ENCODE measurements at regions not wholly inside any gene's neighbourhood (a gene's known extent, or its start where the extent isn't known, plus 50 kb on each side); places are given as distances from the start of the nearest gene placed in this dataset.

GRCh38 chr5:63205976-63206375, 627.4 kb downstream of the LRRC70 start (continued):
- TF ChIP-seq PBX2 (CRISPR knock-in tag; IDR thresholded peaks at IDR 0.05; ENCODE audit: low read depth), result no peak
- TF ChIP-seq PBX2 (tag; conservative IDR thresholded peaks at IDR 0.05; ENCODE audit: low read depth), result no peak
- TF ChIP-seq ZNF146 (CRISPR knock-in tag; IDR thresholded peaks at IDR 0.05; ENCODE audit: unreplicated experiment), result no peak

GRCh38 chr5:63201738-63202137, 623.1 kb downstream of the LRRC70 start:
- no peaks in the 10 kb centered on the region for H3K9me1 ChIP-seq (ENCODE audit: control insufficient read depth, insufficient read depth, low read length)
- no peak overlapping the region for H3K27ac ChIP-seq (ENCODE audit: extremely low read depth, low read depth, low read length)
- no peak overlapping the region for H2AFZ ChIP-seq (ENCODE audit: low read depth, low read length)
- no peaks in the 10 kb centered on the region for H3K9me3 ChIP-seq (replicated peaks; ENCODE audit: control insufficient read depth, insufficient read depth, low read depth, low read length)
- in situ Hi-C loops (cut with MboI), result no loop called here
- POLR2A ChIA-PET, result interaction anchor here (1.6 kb wide), 1 partner anchor 16 kb away, joined by 4 read pairs; no protein-coding TSS in a partner anchor
- 3% methylated on average over 2 of the region's 2 CpGs for WGBS (ENCODE audit: insufficient coverage, low coverage, missing lambda C conversion rate)
- ATAC-seq (no peak), FAIRE-seq (no peak), DNase-seq (ENCODE audit: extremely low read depth in 1 of 4, low spot score in 3 of 4) (no peak)
- H3K79me2 ChIP-seq (ENCODE audit: control insufficient read depth, insufficient read depth, low read length), result no peaks in the 10 kb centered on the region
- H3K4me1 ChIP-seq (replicated peaks in 1 of 2; ENCODE audit: control insufficient read depth in 2 of 2, insufficient read depth in 2 of 2, low read length in 2 of 2), result no peaks in the 10 kb centered on the region
- BruUV-seq (replicated peaks), result no TSS peak
- intact Hi-C loops (cut with micrococcal nuclease), result no loop called here
- H3K4me2 ChIP-seq (ENCODE audit: insufficient read depth, low read length), result no peak overlapping the region
- H3K4me3 ChIP-seq, result no peak overlapping the region
- CTCF ChIA-PET (ENCODE audit: low intra/inter-chr PET ratio), result no interaction called here
- no peaks in the 10 kb centered on the region for H3K27me3 ChIP-seq (ENCODE audit: control insufficient read depth in 2 of 2, insufficient read depth in 2 of 2, low read length in 2 of 2)
- no peak overlapping the region for H3K9ac ChIP-seq (ENCODE audit: insufficient read depth in 1 of 2, low read depth in 2 of 2, low read length in 2 of 2)
- no peaks in the 10 kb centered on the region for H4K20me1 ChIP-seq (replicated peaks; ENCODE audit: control insufficient read depth, insufficient read depth, low read length)
- H3K36me3 ChIP-seq (ENCODE audit: control insufficient read depth, insufficient read depth, low read length), result no peaks in the 10 kb centered on the region
- no peak for TF ChIP-seq ZNF445 (CRISPR knock-in tag; IDR thresholded peaks at IDR 0.05; ENCODE audit: low read depth)
- no peak for TF ChIP-seq TFAP4 (CRISPR knock-in tag; IDR thresholded peaks at IDR 0.05; ENCODE audit: borderline replicate concordance)
- no peak for TF ChIP-seq ATF6 (CRISPR knock-in tag; IDR thresholded peaks at IDR 0.05)
- no peak for TF ChIP-seq SRSF7 (optimal IDR thresholded peaks at IDR 0.05; ENCODE audit: low read depth, low read length)
- TF ChIP-seq ZNF668 (CRISPR knock-in tag; IDR thresholded peaks at IDR 0.05), result no peak
- no peak for TF ChIP-seq STAT5B (CRISPR knock-in tag; IDR thresholded peaks at IDR 0.05)
- TF ChIP-seq TRIM28 (IDR thresholded peaks at IDR 0.05), result no peak
- TF ChIP-seq SREBF2 (CRISPR knock-in tag; IDR thresholded peaks at IDR 0.05), result no peak
- TF ChIP-seq RBFOX2 (IDR thresholded peaks at IDR 0.05; ENCODE audit: low read depth, low read length), result no peak
- TF ChIP-seq CHD1 (IDR thresholded peaks at IDR 0.05; ENCODE audit: low read length), result no peak
- TF ChIP-seq OTX1 (CRISPR knock-in tag; IDR thresholded peaks at IDR 0.05), result no peak
- TF ChIP-seq MXD1 (CRISPR knock-in tag; IDR thresholded peaks at IDR 0.05; ENCODE audit: borderline replicate concordance, poor library complexity, severe bottlenecking), result no peak
- TF ChIP-seq NR2C2 (CRISPR knock-in tag; IDR thresholded peaks at IDR 0.05), result no peak
- no peak for TF ChIP-seq NR2C2 (tag; IDR thresholded peaks at IDR 0.05)

Data from K562 (cell line).